ENCODE measurements at regions not wholly inside any gene's neighbourhood (a gene's known extent, or its start where the extent isn't known, plus 50 kb on each side); places are given as distances from the start of the nearest gene placed in this dataset.
"Not testable (repeated sequence)": the region's sequence is repeated elsewhere in the genome, so short reads cannot be mapped to it uniquely, and the experiment has no call there.

GRCh38 chr9:105984714-105985113 is 290.4 kb downstream of the TMEM38B start:
- no peak for FAIRE-seq

DNA sequence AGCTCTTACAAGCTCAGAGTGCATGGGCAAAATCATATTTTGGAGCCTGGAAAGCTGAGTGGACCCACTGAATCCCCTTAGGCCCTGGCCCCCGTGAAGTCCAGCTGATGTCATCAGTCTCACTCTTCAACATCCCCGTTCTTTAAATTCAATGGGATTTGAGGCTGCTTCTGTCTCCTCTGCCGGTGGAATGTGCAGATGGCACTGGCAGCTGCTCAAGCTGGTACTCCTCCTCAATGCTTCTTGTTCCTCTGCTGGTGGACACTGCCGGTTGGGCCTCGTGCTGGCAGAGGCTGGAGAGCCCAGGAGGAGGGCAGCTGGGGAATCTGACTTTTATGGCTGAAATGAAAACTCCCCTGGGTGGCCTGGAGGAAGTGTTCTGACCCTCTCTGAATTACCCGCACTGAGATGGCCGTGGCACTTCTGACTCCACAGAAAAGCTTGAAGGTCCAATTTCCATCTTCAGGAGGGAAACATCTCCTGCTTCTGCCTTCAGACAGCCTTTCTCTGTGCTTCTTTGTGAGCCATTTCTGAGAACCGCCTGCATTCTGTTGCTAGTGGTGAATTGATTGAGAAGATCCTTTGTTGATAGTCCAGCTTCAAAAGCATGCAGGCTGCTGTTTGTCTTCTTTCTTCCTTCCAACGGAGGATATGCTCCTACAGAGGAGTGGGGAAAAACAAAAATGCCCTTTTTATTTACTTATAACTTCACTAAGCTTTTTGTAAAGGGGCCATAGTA is 298.9 kb downstream of the TMEM38B start:
- no peak for FAIRE-seq

GRCh38 chr9:105993921-105994715 is 299.8 kb downstream of the TMEM38B start:
- no peak for FAIRE-seq

GRCh38 chr9:105994970-105995369 is 300.6 kb downstream of the TMEM38B start:
- FAIRE-seq: no peak

DNA sequence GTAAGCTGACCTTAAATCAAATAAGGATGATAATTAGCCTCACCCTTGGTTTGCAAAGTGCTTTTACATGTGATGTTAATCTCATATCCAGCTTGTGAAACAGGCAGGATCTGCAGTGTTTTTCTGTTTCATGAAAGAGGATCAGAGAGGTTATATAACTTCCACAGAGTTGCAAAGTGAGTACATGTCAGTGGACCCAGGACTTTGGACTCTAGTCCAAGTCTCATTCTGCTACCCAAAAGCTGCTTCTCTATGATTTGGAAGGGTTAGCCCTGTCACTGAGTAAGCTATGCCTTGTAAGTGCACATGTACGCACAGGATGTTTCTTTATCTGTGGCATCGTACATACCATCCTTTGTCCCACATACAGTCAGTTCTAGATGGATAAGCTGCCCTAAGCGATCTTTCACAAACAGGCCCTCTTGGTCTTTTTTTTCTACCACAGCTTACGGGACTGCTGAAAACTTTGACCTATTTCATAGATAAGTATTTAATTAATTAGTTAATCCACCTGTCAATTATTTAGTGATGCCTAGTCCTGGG is 322.9 kb downstream of the TMEM38B start:
- FAIRE-seq: no peak

GRCh38 chr9:106019039-106019680 is 324.8 kb downstream of the TMEM38B start:
- no peak for FAIRE-seq

- no peak for FAIRE-seq
These were observed 325.4 kb downstream of the TMEM38B start for GRCh38 chr9:106019702-106020101.

DNA sequence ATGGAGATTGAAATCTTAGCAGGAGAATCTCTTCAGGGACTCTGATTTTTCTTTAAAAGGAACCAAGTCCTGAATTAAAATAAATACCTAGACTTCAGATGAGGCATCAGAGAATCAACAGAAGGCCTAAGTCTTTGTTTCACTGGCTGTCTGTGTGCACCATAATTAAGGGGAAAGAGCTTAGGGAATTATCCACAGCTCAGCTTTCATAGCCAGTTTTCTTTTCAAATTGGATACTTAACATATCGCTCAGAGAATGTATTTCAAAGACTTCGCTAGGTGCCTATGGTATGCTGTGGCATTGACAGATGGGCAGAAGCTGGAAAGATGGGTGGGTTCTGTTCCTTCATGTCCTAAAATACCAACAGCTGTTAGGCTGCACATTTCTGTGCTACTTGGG is 325.8 kb downstream of the TMEM38B start:
- no peak for FAIRE-seq

DNA sequence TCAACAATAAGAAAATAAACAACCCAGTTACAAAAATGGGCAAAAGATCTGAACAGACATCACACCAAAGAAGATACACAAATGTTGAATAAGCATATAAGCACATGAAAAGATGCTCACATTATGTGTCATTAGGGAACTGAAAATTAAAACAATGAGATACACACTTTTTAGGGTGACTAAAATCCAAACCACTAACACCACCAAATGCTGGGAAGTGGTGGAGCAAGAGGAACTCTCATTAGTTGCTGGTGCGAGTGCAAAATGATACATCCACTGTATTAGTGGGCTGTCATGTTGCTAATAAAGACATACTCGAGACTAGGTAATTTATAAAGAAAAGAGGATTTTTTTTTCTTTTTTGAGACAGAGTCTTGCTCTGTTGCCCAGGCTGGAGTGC is 329.1 kb downstream of the TMEM38B start:
- FAIRE-seq: no peak

- FAIRE-seq: no peak
These were observed 331.1 kb downstream of the TMEM38B start for GRCh38 chr9:106025453-106025852.

- FAIRE-seq: not testable (repeated sequence)
These were observed 335.8 kb downstream of the TMEM38B start for GRCh38 chr9:106030146-106030545.

DNA sequence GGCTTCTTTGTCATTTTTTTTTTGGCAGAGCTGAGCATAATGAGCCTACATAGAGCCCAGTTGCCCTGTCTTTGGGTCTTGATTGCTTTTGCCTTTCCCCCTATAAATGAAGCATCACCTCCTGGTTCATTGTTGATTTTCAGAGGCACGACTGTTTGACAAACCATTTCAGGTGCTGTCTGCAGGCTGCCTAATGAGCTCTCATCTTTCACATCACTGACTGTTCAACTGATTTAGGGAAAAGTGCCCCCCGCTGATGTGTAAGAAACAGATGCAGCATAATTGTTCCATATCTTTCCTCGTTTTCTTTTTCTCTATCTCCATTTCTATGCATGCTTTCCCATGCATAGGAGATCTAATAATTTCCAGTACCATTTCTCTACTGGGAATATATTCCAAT is 338.6 kb downstream of the TMEM38B start:
- no peak for FAIRE-seq

DNA sequence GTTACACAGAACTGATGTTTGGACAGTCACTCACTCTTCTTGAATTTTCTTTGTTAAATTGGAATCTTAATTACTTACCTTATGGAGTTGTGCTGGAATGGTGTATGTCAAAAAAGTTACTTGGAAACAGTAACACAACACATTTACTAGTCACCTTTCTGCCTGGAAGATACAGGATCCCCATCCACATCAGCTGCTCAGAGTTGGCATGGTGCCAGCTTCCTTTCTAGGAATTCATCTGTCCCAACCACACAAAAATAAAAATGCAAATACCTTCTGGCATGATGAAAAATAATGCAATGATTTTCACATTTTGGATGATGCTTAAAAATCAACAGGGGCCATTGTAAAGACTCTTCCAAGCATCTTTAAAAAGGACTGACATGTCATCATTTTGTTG is 341.5 kb downstream of the TMEM38B start:
- FAIRE-seq: no peak

GRCh38 chr9:106038266-106039001 is 344.1 kb downstream of the TMEM38B start:
- FAIRE-seq: no peak

DNA sequence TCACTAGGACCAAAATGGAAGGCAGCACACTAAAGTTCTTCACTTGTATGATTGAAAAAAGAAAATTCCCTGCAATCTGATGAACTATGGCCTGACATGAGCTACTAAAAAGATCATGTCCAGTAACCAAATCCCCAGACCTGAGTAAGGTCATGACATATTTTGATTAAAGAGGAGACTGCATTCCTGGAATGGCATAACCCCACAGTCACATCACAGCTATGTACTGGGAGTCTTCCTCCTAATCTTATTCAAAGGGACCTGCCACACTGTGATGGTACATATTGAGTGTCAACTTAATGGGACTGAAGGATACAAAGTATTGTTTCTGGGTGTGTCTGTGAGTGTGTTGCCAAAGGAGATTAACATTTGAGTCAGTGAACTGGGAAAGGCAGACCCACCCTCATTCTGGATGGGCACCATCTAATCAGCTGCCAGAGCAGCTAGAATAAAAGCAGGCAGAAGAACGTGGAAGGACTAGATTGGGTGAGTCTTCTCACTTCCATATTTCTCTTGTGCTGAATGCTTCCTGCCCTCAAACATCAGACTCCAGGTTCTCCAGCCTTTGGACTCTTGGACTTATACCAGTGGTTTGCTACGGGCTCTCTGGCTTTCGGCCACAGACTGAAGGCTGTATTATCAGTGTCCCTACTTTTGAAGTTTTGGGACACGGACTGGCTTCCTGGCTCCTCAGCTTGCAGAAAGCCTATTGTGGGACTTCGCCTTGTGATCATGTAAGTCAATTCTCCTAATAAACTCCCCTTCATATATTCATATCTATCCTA is 345.0 kb downstream of the TMEM38B start:
- FAIRE-seq: no peak

- not testable (repeated sequence) for FAIRE-seq
These were observed 347.6 kb downstream of the TMEM38B start for GRCh38 chr9:106041920-106042319.

DNA sequence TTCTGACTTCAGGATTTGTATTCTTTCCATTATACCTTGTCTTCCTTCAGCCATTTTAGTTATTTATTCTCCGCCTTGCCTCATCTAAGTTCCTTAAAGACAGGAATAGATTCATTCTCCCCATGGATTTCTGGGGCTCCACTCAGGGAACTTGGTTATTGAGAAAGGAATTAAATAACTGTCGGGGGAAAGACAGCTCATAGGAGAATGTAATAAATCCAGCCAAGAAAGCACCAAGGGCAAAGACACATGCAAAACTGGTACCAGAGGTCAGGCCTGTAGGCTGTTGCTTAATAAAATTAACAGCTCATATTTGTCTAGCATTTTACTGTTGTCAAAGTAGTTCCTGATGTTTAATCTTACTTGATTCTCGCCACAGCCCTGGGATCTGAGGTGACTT is 357.2 kb downstream of the TMEM38B start:
- FAIRE-seq: no peak

DNA sequence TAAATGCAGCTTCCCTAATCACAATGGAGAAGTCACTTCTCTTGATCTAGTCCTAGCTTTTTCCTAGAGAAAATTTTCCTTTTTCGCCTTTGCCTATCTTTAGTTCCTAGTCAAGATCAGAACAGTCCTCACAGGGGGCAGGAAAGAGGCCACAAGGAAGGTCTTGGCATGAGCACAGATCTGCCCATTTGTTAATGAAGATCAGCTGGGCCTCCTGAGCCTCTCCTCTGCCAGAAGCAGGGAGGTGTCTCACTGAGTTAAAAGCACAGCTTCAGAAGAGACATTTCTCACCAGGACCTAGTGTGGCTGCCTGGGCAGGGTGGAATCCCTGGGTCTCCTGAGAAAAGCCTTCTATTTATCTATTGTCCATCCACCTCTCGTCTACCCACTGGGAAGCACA is 357.8 kb downstream of the TMEM38B start:
- no peak for FAIRE-seq

- FAIRE-seq: no peak
These were observed 358.4 kb downstream of the TMEM38B start for GRCh38 chr9:106052735-106053134.

DNA sequence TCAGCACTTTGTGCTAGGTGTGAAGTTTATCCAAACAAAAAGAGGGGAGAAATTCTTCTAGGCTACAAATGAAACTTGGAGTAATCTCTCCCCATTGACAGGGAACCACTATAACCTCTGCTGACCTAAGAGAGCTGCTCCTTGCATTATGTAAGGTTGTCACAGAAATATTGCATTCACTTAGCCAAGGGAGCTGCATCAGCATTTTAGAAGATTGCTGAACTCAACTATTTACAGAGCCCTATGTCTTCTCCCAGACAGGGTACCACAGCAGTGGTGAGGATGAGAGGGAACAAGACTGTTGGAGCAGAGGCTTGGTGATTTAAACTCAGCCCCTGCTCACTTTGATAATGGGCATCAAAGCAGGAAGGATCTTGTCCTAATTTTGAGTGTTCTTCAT is 362.0 kb downstream of the TMEM38B start:
- FAIRE-seq: no peak

GRCh38 chr9:106058460-106058859 is 364.1 kb downstream of the TMEM38B start:
- FAIRE-seq: no peak

GRCh38 chr9:106059886-106060285 is 365.5 kb downstream of the TMEM38B start:
- no peak for FAIRE-seq

Data from islet of Langerhans (tissue), 1 donor.